Sigmoid colon (tissue), 4 donors: ENCODE measurements at regions not wholly inside any gene's neighbourhood (a gene's known extent, or its start where the extent isn't known, plus 50 kb on each side); places are given as distances from the start of the nearest gene placed in this dataset.

Source experiments
- POLR2AphosphoS5 ChIP-seq, 4 donors: sonication (generic); formaldehyde crosslinking; IDR thresholded peaks; one replicate each; pipeline ENCODE4 v1.6.1; 2017; ENCODE audit warnings: antibody characterized with exemption in 4 of 4
- TF ChIP-seq, protein P1 (sequence below), 4 experiments: fragments of 450-650 bp in 3 of 4; fragments of 200-600 bp in 1 of 4; IDR thresholded peaks; one replicate each; pipeline ENCODE4 v1.5.1; 2016 to 2019; ENCODE audit warnings: antibody characterized with exemption in 4 of 4, mild to moderate bottlenecking in 3 of 4, moderate library complexity in 2 of 4

DNA sequence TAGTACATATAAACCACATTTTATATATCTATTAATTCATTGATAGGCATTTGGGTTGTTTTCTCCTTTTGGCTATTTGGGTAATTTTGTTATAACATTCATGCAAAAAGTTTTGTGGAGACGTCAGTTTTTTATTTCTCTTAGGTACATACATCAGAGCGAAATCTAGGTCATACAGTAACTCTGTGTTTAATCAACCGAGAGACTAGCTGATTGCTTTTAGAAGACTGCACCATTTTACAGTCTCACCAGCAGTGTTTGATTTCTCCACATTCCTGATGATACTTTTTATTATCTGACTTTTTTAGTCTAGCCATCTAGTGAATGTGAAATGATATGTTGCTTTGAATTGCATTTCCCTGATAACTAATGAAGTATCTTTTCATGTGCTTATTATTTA is 1019.3 kb downstream of the NSUN3 start:
- TF ChIP-seq POLR2AphosphoS5 (IDR thresholded peaks at IDR 0.05) = no peak
- TF ChIP-seq, protein P1, sequence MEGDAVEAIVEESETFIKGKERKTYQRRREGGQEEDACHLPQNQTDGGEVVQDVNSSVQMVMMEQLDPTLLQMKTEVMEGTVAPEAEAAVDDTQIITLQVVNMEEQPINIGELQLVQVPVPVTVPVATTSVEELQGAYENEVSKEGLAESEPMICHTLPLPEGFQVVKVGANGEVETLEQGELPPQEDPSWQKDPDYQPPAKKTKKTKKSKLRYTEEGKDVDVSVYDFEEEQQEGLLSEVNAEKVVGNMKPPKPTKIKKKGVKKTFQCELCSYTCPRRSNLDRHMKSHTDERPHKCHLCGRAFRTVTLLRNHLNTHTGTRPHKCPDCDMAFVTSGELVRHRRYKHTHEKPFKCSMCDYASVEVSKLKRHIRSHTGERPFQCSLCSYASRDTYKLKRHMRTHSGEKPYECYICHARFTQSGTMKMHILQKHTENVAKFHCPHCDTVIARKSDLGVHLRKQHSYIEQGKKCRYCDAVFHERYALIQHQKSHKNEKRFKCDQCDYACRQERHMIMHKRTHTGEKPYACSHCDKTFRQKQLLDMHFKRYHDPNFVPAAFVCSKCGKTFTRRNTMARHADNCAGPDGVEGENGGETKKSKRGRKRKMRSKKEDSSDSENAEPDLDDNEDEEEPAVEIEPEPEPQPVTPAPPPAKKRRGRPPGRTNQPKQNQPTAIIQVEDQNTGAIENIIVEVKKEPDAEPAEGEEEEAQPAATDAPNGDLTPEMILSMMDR (IDR thresholded peaks at IDR 0.05) = no peak
